SU-DHL-6 (cell line): ENCODE measurements at regions not wholly inside any gene's neighbourhood (a gene's known extent, or its start where the extent isn't known, plus 50 kb on each side); places are given as distances from the start of the nearest gene placed in this dataset.
"Not testable (repeated sequence)": the region's sequence is repeated elsewhere in the genome, so short reads cannot be mapped to it uniquely, and the experiment has no call there.

ENCODE experiments used
- EZH2phosphoT487 ChIP-seq: fragments of 200-600 bp; sonication (generic), shearing (Covaris generic); conservative IDR thresholded peaks from 2 replicates; pipeline ENCODE4 v1.6.1; 2018; ENCODE audit warnings: mild to moderate bottlenecking, antibody characterized with exemption, low read length, moderate library complexity, mixed read lengths
- TF ChIP-seq, protein P1 (sequence below): fragments of 200-600 bp; sonication (generic); IDR thresholded peaks from one replicate; pipeline ENCODE4 v1.5.1; 2017; ENCODE audit warnings: antibody characterized with exemption, mild to moderate bottlenecking, low read length, moderate library complexity; ENCODE audit not compliant: insufficient read depth, poor library complexity, severe bottlenecking

DNA sequence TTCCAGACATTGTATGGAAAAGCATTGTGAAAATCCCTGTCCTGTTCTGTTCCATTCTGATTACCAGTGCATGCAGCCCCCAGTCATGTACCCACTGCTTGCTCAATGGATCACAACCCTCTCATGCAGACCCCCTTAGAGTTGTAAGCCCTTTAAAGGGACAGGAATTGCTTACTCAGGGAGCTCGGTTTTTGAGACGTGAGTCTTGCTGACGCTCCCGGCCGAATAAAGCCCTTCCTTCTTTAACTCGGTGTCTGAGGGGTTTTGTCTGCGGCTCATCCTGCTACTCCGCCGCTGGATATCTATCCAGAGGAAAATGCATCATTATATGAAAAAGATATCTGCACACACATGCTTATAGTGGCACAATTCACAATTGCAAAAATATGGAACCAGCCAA, 1425.6 kb downstream of the STIM2 start:
- TF ChIP-seq, protein P1, sequence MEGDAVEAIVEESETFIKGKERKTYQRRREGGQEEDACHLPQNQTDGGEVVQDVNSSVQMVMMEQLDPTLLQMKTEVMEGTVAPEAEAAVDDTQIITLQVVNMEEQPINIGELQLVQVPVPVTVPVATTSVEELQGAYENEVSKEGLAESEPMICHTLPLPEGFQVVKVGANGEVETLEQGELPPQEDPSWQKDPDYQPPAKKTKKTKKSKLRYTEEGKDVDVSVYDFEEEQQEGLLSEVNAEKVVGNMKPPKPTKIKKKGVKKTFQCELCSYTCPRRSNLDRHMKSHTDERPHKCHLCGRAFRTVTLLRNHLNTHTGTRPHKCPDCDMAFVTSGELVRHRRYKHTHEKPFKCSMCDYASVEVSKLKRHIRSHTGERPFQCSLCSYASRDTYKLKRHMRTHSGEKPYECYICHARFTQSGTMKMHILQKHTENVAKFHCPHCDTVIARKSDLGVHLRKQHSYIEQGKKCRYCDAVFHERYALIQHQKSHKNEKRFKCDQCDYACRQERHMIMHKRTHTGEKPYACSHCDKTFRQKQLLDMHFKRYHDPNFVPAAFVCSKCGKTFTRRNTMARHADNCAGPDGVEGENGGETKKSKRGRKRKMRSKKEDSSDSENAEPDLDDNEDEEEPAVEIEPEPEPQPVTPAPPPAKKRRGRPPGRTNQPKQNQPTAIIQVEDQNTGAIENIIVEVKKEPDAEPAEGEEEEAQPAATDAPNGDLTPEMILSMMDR: not testable (repeated sequence)
- not testable (repeated sequence) for TF ChIP-seq EZH2phosphoT487
